ENCODE measurements at regions not wholly inside any gene's neighbourhood (a gene's known extent, or its start where the extent isn't known, plus 50 kb on each side); places are given as distances from the start of the nearest gene placed in this dataset.

DNA sequence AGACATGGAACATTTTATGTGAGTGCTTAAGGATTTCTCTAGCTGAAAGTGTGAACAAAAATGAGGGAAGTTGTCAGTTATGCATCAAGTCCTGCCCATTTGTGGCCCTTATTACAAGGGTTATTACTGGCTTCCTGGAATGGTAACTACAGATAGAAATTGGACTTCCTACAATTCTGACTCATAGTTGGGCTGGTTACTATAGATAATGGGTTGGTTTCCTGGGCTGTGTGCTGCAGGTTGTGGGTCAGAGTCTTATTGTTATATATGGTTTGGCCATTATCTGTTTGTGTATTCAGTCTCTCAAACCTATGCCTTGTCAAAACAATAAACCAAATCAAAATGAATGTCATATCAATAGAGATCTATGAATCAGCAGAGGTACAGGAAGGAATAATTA is 313.7 kb downstream of the ADAMTS20 start:
- TF ChIP-seq CTCF (IDR thresholded peaks at IDR 0.05; ENCODE audit: poor library complexity, severe bottlenecking) (no peak), RAD21 (conservative IDR thresholded peaks at IDR 0.05) (no peak), POLR2AphosphoS5 (IDR thresholded peaks at IDR 0.05) (no peak), EZH2 (IDR thresholded peaks at IDR 0.05; ENCODE audit: borderline replicate concordance, insufficient read depth, low read length, poor library complexity, severe bottlenecking) (no peak), MXI1 (conservative IDR thresholded peaks at IDR 0.05; ENCODE audit: poor library complexity, severe bottlenecking) (no peak), REST (IDR thresholded peaks at IDR 0.05; ENCODE audit: borderline replicate concordance) (no peak), EP300 (conservative IDR thresholded peaks at IDR 0.05; ENCODE audit: poor library complexity, severe bottlenecking) (no peak), TAF1 (IDR thresholded peaks at IDR 0.05; ENCODE audit: low read depth) (no peak), SMC3 (conservative IDR thresholded peaks at IDR 0.05; ENCODE audit: poor library complexity) (no peak)
